Natural killer cell (primary cell): ENCODE measurements at regions not wholly inside any gene's neighbourhood (a gene's known extent, or its start where the extent isn't known, plus 50 kb on each side); places are given as distances from the start of the nearest gene placed in this dataset.

Experiments
- ATAC-seq, 3 donors: fragments of 150-1000 bp in 2 of 3; fragments of 200-7000 bp in 1 of 3; cut with Tn5 transposase; 1 replicate in 1 of 3; 2 replicates in 2 of 3; pipeline ENCODE4 v1.10.0; 2021; ENCODE audit warnings: mild to moderate bottlenecking in 2 of 3, moderate library complexity in 2 of 3
- DNase-seq, 2 donors: peaks; one replicate each; pipeline versions ENCODE4 v3.0.0 to v3.0.0-alpha.2; 2013 to 2021; ENCODE audit warnings: mixed read lengths in 1 of 2
- H3K27ac ChIP-seq: one replicate; pipeline ENCODE4 v1.5.1; 2013; ENCODE audit warnings: mild to moderate bottlenecking, low read length
- H3K27me3 ChIP-seq: one replicate; pipeline ENCODE4 v1.6.1; 2013; ENCODE audit warnings: low read length; ENCODE audit not compliant: control insufficient read depth, insufficient read depth
- H3K36me3 ChIP-seq: one replicate; pipeline ENCODE4 v1.6.1; 2013; ENCODE audit warnings: low read length; ENCODE audit not compliant: control insufficient read depth, insufficient read depth
- H3K4me1 ChIP-seq: one replicate; pipeline ENCODE4 v1.6.1; 2013; ENCODE audit warnings: low read length; ENCODE audit not compliant: control insufficient read depth, insufficient read depth
- H3K4me3 ChIP-seq: one replicate; pipeline ENCODE4 v1.5.1; 2013; ENCODE audit warnings: low read length
- H3K9me3 ChIP-seq: one replicate; pipeline ENCODE4 v1.6.1; 2013; ENCODE audit warnings: low read length; ENCODE audit not compliant: control insufficient read depth, insufficient read depth
- H3K27ac Mint-ChIP-seq, 2 donors: one replicate each; pipeline ENCODE4 v1.8.0; 2022; ENCODE audit warnings: mild to moderate bottlenecking in 2 of 2, mixed read lengths in 2 of 2, moderate library complexity in 1 of 2
- H3K27me3 Mint-ChIP-seq, 2 donors: one replicate each; pipeline ENCODE4 v1.8.0; 2022; ENCODE audit warnings: low read depth in 2 of 2, mixed read lengths in 2 of 2
- H3K36me3 Mint-ChIP-seq: one replicate; pipeline ENCODE4 v1.8.0; 2022; ENCODE audit warnings: mixed read lengths
- H3K4me1 Mint-ChIP-seq, 2 donors: one replicate each; pipeline ENCODE4 v1.8.0; 2022; ENCODE audit warnings: mixed read lengths in 2 of 2
- H3K4me3 Mint-ChIP-seq: one replicate; pipeline ENCODE4 v1.8.0; 2022; ENCODE audit warnings: mild to moderate bottlenecking, moderate library complexity, mixed read lengths
- H3K9me3 Mint-ChIP-seq, 2 donors: one replicate each; pipeline ENCODE4 v1.8.0; 2022; ENCODE audit warnings: mixed read lengths in 2 of 2
- CTCF ChIP-seq: fragments of 200-600 bp; IDR thresholded peaks from one replicate; pipeline ENCODE4 v1.8.0; 2022; ENCODE audit warnings: antibody characterized with exemption
- WGBS: methylation state at CpG from one replicate; pipeline ENCODE4 v1.1.7; 2013; ENCODE audit warnings: missing lambda C conversion rate; ENCODE audit not compliant: insufficient coverage; 5-methylcytosine and 5-hydroxymethylcytosine counted together
- intact Hi-C: fragments of 100-400 bp; cut with micrococcal nuclease; formaldehyde crosslinking; loops from one replicate; pipeline ENCODE4 v1.14.2; 2022

GRCh38 chr18:3328532-3328931 lies 66.6 kb downstream of the MYL12B start:
- Mint-ChIP-seq H3K4me3 (no peak overlapping the region), H3K36me3 (no peaks in the 10 kb centered on the region), H3K27me3 (peaks cover 9 to 23% of the 10 kb centered on the region in 2 donors), H3K27ac (no peak overlapping the region), H3K9me3 (no peaks in the 10 kb centered on the region), H3K4me1 (no peaks in the 10 kb centered on the region)
- ATAC-seq, result no peak
- no peak for TF ChIP-seq CTCF
- no peak for DNase-seq
- no peaks in the 10 kb centered on the region for H3K27me3 ChIP-seq
- H3K4me1 ChIP-seq, result no peaks in the 10 kb centered on the region
- WGBS, result 100% methylated on average over 1 of the region's 1 CpG
- no peak overlapping the region for H3K4me3 ChIP-seq
- H3K9me3 ChIP-seq, result no peaks in the 10 kb centered on the region
- no peaks in the 10 kb centered on the region for H3K36me3 ChIP-seq
- intact Hi-C loops, result loop anchor here (10.0 kb wide), 1 partner anchor 126 kb away; the partner anchor contains the start of gene TGIF1
- no peak overlapping the region for H3K27ac ChIP-seq

- Histone ChIP-seq H3K4me1 (no peaks in the 10 kb centered on the region), H3K27ac (no peak overlapping the region), H3K4me3 (no peak overlapping the region), H3K9me3 (no peaks in the 10 kb centered on the region), H3K27me3 (no peaks in the 10 kb centered on the region), H3K36me3 (no peaks in the 10 kb centered on the region)
- Mint-ChIP-seq H3K27me3 (peaks cover 10 to 31% of the 10 kb centered on the region in 2 donors), H3K9me3 (no peaks in the 10 kb centered on the region), H3K27ac (no peak overlapping the region), H3K4me1 (no peaks in the 10 kb centered on the region), H3K4me3 (no peak overlapping the region), H3K36me3 (no peaks in the 10 kb centered on the region)
- ATAC-seq (no peak), DNase-seq (no peak)
- 80% methylated on average over 5 of the region's 5 CpGs for WGBS
- intact Hi-C loops, result loop anchor here (10.0 kb wide), 1 partner anchor 125 kb away; the partner anchor contains the start of gene TGIF1
- TF ChIP-seq CTCF, result no peak
These were observed 67.5 kb downstream of the MYL12B start for GRCh38 chr18:3329471-3329870.

GRCh38 chr18:3329872-3330271 lies 67.9 kb downstream of the MYL12B start:
- Histone ChIP-seq H3K9me3 (no peaks in the 10 kb centered on the region), H3K4me1 (no peaks in the 10 kb centered on the region), H3K4me3 (no peak overlapping the region), H3K27me3 (no peaks in the 10 kb centered on the region), H3K36me3 (no peaks in the 10 kb centered on the region), H3K27ac (no peak overlapping the region)
- Mint-ChIP-seq H3K27me3 (peaks cover 10 to 31% of the 10 kb centered on the region in 2 donors), H3K9me3 (no peaks in the 10 kb centered on the region), H3K27ac (no peak overlapping the region), H3K4me3 (no peak overlapping the region), H3K4me1 (no peaks in the 10 kb centered on the region), H3K36me3 (no peaks in the 10 kb centered on the region)
- DNase-seq (no peak), ATAC-seq (no peak)
- intact Hi-C loops, result loop anchor here (10.0 kb wide), 1 partner anchor 125 kb away; the partner anchor contains the start of gene TGIF1
- no CpG with 5 or more reads among the region's 1 CpG for WGBS
- no peak for TF ChIP-seq CTCF

GRCh38 chr18:3330622-3331021 lies 68.7 kb downstream of the MYL12B start:
- Mint-ChIP-seq H3K27me3 (peaks cover 10 to 30% of the 10 kb centered on the region in 2 donors), H3K27ac (no peak overlapping the region), H3K4me1 (no peaks in the 10 kb centered on the region), H3K9me3 (no peaks in the 10 kb centered on the region), H3K4me3 (no peak overlapping the region), H3K36me3 (no peaks in the 10 kb centered on the region)
- 88% methylated on average over 12 of the region's 12 CpGs for WGBS
- intact Hi-C loops, result no loop called here
- DNase-seq (no peak), ATAC-seq (no peak)
- Histone ChIP-seq H3K9me3 (no peaks in the 10 kb centered on the region), H3K27ac (no peak overlapping the region), H3K27me3 (no peaks in the 10 kb centered on the region), H3K4me1 (no peaks in the 10 kb centered on the region), H3K36me3 (no peaks in the 10 kb centered on the region), H3K4me3 (no peak overlapping the region)
- TF ChIP-seq CTCF, result no peak
